ENCODE measurements at regions not wholly inside any gene's neighbourhood (a gene's known extent, or its start where the extent isn't known, plus 50 kb on each side); places are given as distances from the start of the nearest gene placed in this dataset.

DNA sequence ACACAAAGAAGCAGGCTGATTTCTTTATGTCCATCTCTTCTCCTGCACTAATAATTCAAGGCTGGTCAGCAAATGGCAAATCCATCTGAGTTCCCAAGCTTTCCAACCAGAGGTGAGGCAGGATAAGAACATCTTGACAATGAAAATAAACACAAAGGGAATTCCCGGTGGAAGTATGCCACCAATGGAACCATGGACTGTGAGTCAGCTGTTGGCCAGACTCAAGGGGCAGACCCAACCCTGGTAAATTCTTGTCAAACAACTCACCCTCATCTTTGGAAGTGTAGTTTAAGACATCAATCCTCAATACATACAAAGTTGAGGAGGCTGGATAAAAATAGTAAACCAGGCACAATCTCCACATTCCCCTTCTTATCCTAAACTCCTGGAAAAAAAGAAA is 74.3 kb upstream of the CES5A start:
- Mint-ChIP-seq H3K9me3 (peaks cover 10% of the 10 kb centered on the region), H3K27ac (no peak overlapping the region), H3K4me1 (no peaks in the 10 kb centered on the region), H3K36me3 (no peaks in the 10 kb centered on the region), H3K4me3 (no peak overlapping the region), H3K27me3 (peaks cover 24% of the 10 kb centered on the region)

DNA sequence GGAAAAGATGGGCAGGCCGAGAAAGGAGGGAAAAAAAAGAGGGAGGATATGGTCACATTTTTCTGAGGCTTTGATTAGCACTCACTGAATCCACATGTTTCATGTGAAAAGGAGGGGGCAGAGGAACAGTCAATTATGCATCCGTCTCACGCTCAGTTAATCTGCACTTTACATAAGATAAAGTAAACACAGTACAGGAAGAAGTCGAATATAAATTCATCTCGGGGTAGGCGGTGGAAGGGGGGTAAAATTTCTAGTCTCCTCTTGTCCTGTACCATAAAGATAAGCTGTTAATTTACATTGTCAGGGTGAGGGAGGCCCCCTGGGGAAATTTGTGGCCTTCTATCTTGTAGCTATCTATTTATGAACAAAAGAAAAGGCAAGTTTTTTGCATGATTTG is 73.1 kb upstream of the CES5A start:
- Mint-ChIP-seq H3K9me3 (peaks cover 10% of the 10 kb centered on the region), H3K4me3 (no peak overlapping the region), H3K27ac (no peak overlapping the region), H3K4me1 (no peaks in the 10 kb centered on the region), H3K27me3 (peaks cover 25% of the 10 kb centered on the region), H3K36me3 (no peaks in the 10 kb centered on the region)

DNA sequence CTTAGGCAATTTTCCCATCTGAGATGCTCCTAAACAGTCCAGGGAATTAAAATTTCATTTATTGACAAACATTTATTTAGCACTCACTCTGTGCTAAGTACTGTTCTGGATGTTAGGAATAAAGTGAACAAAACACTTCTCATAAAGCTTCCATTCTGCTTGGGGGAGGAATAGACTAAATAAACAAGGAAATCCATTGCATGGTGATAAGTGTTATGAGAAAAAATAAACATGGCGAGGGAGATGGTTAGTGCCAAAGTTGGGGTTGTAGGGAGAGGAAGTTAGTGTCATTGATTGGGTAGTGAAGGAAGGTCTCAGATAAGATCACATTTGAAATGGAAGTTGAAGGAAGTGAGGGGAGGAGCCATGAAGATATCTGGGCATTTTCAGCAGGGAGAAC is 72.2 kb upstream of the CES5A start:
- H3K9me3 Mint-ChIP-seq, result peaks cover 10% of the 10 kb centered on the region
- H3K27ac Mint-ChIP-seq, result no peak overlapping the region
- H3K4me1 Mint-ChIP-seq, result no peaks in the 10 kb centered on the region
- H3K27me3 Mint-ChIP-seq, result peaks cover 25% of the 10 kb centered on the region
- no peak overlapping the region for H3K4me3 Mint-ChIP-seq
- H3K36me3 Mint-ChIP-seq, result no peaks in the 10 kb centered on the region

DNA sequence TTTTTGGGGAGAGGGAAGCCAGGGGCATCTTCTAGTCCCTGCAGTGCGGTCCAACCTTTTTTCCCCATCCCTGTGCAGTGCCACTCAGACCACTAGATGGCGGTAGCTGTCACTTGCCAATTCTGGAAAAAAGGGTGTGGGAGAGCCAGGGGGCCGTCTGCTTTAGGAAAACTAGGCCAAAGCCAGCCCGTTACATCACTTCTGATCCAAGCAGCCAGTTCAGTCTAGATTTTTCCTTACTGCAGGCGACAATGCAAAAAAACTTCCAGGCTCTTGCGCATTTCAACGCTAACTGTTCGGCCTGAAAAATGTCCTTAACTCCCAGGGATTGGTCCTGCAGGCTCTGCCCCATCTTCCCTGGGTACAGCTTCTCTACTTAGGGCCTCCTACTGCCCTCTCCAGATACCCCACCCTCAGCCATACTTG is 69.2 kb upstream of the CES5A start:
- Mint-ChIP-seq H3K27me3 (peaks cover 26% of the 10 kb centered on the region), H3K4me3 (no peak overlapping the region), H3K9me3 (no peaks in the 10 kb centered on the region), H3K4me1 (no peaks in the 10 kb centered on the region), H3K27ac (no peak overlapping the region), H3K36me3 (no peaks in the 10 kb centered on the region)

DNA sequence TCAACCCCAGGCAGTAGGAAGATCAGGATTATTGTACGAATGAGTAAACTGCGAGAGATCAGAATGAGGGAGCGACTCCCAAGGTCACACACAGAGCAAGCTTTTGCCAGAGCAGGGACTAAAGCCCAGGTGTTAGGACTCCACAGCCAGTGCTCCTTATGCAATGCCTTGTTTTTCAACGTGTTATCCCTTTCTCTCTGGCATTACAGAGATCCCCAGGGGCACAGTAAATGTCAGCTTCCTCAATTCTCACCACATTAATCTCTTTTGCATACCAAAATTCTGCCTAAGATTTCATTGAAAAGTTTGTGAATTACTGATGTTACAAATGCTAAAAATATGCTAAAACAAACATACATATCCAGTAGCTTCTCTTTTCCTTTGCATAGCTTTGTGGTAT is 68.1 kb upstream of the CES5A start:
- no peaks in the 10 kb centered on the region for H3K4me1 Mint-ChIP-seq
- no peak overlapping the region for H3K4me3 Mint-ChIP-seq
- H3K27ac Mint-ChIP-seq, result no peak overlapping the region
- no peaks in the 10 kb centered on the region for H3K9me3 Mint-ChIP-seq
- H3K36me3 Mint-ChIP-seq, result no peaks in the 10 kb centered on the region
- peaks cover 24% of the 10 kb centered on the region for H3K27me3 Mint-ChIP-seq

DNA sequence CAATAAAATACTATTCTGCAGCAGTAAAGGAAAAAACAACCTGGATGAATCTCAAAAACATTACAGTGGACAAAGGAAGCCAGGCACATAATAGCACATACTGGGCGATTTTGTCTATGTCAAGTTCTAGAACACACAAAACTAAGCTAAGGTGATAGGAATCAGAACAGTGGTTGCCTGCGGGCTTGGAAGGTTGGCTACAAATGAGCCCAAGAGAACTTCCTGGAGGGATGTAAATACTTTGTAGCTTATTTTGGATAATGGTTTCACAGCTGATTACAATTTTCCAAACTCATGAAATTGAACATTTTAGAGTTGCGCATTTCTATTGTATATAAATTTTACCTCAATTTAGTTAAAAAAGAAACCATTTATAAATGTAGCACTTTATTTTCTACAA is 67.6 kb upstream of the CES5A start:
- H3K27ac Mint-ChIP-seq, result no peak overlapping the region

DNA sequence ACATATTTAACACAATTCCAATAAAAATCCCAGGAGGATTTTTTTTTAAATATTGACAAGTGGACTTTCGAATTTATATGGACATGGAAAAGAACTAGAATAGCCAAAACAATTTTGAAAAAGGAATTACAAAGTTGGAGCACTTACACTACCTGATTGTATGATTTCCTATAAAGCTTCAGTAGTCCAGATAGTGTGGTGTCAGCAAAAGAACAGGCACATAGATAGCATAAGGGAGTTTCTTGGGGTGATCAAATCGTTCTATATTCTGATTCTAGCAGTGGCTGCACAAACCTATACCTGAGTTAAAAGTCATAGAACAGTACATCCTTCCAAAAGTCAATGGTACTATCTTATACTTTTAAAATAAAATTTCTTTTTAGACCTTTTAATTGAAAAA is 66.4 kb upstream of the CES5A start:
- Mint-ChIP-seq H3K9me3 (no peaks in the 10 kb centered on the region), H3K4me3 (no peak overlapping the region), H3K27me3 (peaks cover 24% of the 10 kb centered on the region), H3K4me1 (no peaks in the 10 kb centered on the region), H3K27ac (no peak overlapping the region), H3K36me3 (no peaks in the 10 kb centered on the region)

More for the DNA sequence above, 67.6 kb upstream of the CES5A start:
- Mint-ChIP-seq H3K27me3 (peaks cover 23% of the 10 kb centered on the region), H3K36me3 (no peaks in the 10 kb centered on the region), H3K4me3 (no peak overlapping the region), H3K4me1 (no peaks in the 10 kb centered on the region), H3K9me3 (no peaks in the 10 kb centered on the region)

DNA sequence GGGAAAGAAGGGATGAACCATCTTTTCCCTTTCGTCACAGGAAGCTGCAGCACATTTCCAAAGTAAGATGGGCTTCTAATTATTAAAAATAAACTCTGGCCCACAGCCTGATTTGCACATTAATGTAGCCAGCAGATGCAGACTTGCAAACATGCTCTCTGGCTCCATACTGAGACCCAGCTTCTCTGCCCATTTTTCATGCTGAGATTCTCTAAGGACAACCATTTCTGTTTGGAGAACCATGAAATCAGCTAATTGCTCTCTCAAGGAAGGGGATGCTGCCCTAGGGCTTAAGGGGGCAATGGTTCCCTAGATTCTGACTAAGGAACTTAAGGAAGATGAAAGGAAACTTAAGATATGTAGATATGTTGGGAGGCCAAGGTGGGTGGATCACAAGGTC is 63.0 kb upstream of the CES5A start:
- Mint-ChIP-seq H3K27me3 (peaks cover 20% of the 10 kb centered on the region), H3K4me1 (no peaks in the 10 kb centered on the region), H3K27ac (no peak overlapping the region), H3K9me3 (no peaks in the 10 kb centered on the region), H3K4me3 (no peak overlapping the region), H3K36me3 (no peaks in the 10 kb centered on the region)

DNA sequence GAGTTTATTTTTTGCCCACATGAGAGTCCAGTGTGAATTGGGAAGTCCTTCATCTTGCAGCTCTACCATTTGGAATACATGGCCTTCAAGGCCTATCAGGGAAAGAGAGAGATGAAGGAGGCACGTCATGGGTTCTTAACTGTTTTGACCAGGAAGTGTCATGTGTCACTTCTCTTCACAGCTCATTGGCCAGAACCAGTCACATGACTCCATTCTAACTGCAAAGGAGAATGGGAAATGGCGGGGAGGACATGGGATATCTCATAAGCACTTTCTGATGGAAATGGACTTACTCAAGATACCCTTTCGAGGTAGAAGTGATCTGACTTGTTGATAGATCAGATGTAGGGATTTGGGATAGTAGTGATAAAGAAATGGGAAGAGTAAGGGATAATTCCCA is 57.9 kb upstream of the CES5A start:
- H3K9me3 Mint-ChIP-seq, result no peaks in the 10 kb centered on the region
- no peaks in the 10 kb centered on the region for H3K36me3 Mint-ChIP-seq
- no peak overlapping the region for H3K4me3 Mint-ChIP-seq
- H3K4me1 Mint-ChIP-seq, result no peaks in the 10 kb centered on the region
- H3K27me3 Mint-ChIP-seq, result peaks cover 3% of the 10 kb centered on the region
- H3K27ac Mint-ChIP-seq, result no peak overlapping the region

DNA sequence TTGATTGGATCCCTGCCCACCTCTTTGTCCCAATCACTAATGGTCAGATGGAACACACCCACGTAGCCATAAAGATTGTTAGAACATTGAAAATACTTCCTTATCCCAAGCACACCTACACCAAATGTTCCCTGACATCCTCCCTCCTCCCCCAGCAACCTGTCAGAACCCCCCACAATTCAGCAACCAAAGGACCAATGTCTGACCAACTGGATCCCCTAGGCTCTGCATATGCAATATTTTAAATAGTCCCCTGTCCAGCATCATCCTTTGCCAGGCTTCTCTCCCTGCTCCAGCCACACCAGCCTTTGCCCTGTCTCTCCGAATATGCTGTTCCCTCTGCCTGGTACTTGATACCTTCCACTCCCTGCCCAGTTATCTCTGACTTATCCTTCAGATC is 54.9 kb upstream of the CES5A start:
- Mint-ChIP-seq H3K4me3 (no peak overlapping the region), H3K9me3 (no peaks in the 10 kb centered on the region), H3K4me1 (no peaks in the 10 kb centered on the region), H3K36me3 (no peaks in the 10 kb centered on the region), H3K27ac (no peak overlapping the region), H3K27me3 (no peaks in the 10 kb centered on the region)

DNA sequence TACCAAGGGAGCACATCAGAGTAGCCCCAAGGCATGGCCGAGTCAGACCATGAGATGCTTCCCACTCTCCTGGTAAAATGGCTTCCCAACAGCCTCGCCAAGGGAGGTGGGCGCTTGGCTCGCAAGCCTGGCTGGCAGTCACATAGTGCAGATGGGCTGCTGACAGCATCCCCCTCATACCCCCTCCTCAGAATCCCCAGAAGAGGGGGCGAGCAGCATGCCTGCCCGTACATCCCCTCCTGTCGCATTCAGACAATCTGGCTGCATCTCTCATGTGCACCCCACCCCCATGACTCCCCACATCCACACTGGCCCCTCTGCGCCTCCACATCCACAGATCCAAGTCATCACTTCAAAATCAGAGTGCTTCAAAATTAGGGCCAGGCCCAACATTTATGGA is 54.0 kb upstream of the CES5A start:
- H3K4me1 Mint-ChIP-seq, result no peaks in the 10 kb centered on the region
- H3K36me3 Mint-ChIP-seq, result no peaks in the 10 kb centered on the region
- H3K9me3 Mint-ChIP-seq, result no peaks in the 10 kb centered on the region
- H3K4me3 Mint-ChIP-seq, result no peak overlapping the region
- H3K27me3 Mint-ChIP-seq, result no peaks in the 10 kb centered on the region
- no peak overlapping the region for H3K27ac Mint-ChIP-seq

DNA sequence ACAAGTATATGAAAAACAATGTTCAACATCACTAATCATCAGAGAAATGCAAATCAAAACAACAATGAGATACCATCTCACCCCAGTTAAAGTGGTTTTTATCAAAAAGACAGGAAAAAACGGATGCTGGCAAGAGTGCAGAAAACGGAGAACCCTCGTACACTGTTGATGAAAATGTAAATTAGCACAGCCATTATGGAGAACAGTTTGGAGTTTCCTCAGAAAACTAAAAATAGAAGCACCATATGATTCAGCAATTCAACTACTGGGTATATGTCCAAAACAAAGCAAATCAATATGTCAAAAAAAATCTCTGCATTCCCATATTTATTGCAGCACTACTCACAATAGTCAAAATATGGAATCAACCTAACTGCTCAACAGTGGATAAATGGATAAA is 50.1 kb upstream of the CES5A start:
- peaks cover 5% of the 10 kb centered on the region for H3K27me3 Mint-ChIP-seq
- no peak overlapping the region for H3K27ac Mint-ChIP-seq
- no peak overlapping the region for H3K4me3 Mint-ChIP-seq
- H3K4me1 Mint-ChIP-seq, result no peaks in the 10 kb centered on the region
- no peaks in the 10 kb centered on the region for H3K36me3 Mint-ChIP-seq
- H3K9me3 Mint-ChIP-seq, result peaks cover 10% of the 10 kb centered on the region

All from activated naive CD4-positive, alpha-beta T cell treated with anti-CD3 and anti-CD28 coated beads, Interleukin-2, amount 50 U/mL, for 24 hours (primary cell).